Tibial nerve (tissue), 4 donors: ENCODE measurements at regions not wholly inside any gene's neighbourhood (a gene's known extent, or its start where the extent isn't known, plus 50 kb on each side); places are given as distances from the start of the nearest gene placed in this dataset.

ENCODE experiments used
- EP300 ChIP-seq, 2 donors: sonication (generic); formaldehyde crosslinking; IDR thresholded peaks; one replicate each; pipeline ENCODE4 v1.6.1; 2017; ENCODE audit warnings: antibody characterized with exemption in 2 of 2, mild to moderate bottlenecking in 1 of 2
- TF ChIP-seq, protein P1 (sequence below), 5 experiments: fragments of 200-600 bp in 3 of 5; fragments of 450-650 bp in 2 of 5; sonication (generic) in 3 of 5; IDR thresholded peaks; one replicate each; pipeline ENCODE4 v1.5.1; 2016 to 2019; ENCODE audit warnings: antibody characterized with exemption in 5 of 5, mild to moderate bottlenecking in 3 of 5, moderate library complexity in 2 of 5

DNA sequence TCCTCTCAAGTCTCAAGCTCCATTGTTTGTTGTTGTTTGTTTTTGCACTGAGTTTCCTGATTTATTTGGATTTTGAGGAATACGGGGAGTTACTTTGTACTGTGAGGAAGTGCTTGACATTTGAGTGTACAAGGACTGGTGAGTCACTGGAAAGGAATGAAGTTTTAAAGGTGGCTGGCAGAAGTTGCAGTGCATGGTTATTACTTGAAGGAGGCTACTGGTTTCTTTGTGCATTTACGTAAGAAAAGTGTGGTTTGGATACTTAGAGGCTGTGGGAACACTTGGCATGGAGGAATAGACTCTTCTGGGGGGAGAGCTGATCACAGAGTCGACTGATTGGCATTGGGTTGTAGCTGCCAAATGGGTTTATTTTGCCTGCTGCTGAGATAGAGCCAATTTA lies 919.0 kb downstream of the TAF11L14 start:
- TF ChIP-seq, protein P1, sequence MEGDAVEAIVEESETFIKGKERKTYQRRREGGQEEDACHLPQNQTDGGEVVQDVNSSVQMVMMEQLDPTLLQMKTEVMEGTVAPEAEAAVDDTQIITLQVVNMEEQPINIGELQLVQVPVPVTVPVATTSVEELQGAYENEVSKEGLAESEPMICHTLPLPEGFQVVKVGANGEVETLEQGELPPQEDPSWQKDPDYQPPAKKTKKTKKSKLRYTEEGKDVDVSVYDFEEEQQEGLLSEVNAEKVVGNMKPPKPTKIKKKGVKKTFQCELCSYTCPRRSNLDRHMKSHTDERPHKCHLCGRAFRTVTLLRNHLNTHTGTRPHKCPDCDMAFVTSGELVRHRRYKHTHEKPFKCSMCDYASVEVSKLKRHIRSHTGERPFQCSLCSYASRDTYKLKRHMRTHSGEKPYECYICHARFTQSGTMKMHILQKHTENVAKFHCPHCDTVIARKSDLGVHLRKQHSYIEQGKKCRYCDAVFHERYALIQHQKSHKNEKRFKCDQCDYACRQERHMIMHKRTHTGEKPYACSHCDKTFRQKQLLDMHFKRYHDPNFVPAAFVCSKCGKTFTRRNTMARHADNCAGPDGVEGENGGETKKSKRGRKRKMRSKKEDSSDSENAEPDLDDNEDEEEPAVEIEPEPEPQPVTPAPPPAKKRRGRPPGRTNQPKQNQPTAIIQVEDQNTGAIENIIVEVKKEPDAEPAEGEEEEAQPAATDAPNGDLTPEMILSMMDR (IDR thresholded peaks at IDR 0.05): no peak
- TF ChIP-seq EP300 (IDR thresholded peaks at IDR 0.05): no peak
